ENCODE measurements at regions not wholly inside any gene's neighbourhood (a gene's known extent, or its start where the extent isn't known, plus 50 kb on each side); places are given as distances from the start of the nearest gene placed in this dataset.
"Not testable (repeated sequence)": the region's sequence is repeated elsewhere in the genome, so short reads cannot be mapped to it uniquely, and the experiment has no call there.

DNA sequence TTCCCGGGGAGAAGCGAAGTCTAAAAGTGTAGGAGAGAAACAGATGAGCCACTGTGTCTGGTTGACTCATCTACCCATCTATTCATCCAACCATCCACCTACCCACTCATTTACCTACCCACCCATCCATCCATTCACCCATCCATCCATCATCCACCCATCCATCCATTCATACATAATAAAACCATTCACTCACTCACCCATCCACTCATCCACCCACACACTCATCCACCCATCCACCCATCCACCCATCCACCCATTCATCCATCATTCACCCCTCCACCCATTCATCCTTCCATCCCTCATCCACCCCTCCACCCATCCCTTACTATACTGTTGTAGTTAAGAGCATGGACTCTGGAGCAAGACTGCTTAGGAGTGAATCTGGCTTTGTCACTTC lies 136.4 kb upstream of the ATP2B2 start:
- Mint-ChIP-seq H3K27me3 (peaks cover 22% of the 10 kb centered on the region), H3K27ac (no peak overlapping the region), H3K4me1 (no peaks in the 10 kb centered on the region), H3K4me3 (no peak overlapping the region), H3K36me3 (ENCODE audit: low read depth) (no peaks in the 10 kb centered on the region), H3K9me3 (peaks cover 6% of the 10 kb centered on the region)
- CTCF ChIA-PET, result no interaction called here
- POLR2A ChIA-PET, result no interaction called here
- no peak for DNase-seq

DNA sequence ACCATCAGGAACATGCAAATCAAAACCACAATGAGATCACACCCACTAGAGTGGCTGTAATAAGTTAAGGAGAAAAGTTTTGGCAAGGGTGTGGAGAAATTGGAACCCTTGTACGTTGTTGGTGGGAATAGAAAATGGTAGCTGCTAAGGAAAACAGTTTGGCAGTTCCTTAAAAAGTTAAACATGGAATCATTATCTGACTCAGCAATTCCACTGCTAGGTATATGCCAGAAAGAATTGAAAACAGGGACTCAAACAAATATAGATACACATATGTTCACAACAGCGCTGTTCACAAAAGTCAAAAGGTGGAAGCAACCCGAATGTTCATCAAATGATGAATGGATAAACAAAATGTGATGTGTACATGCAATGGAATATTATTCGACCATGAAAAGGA lies 138.8 kb upstream of the ATP2B2 start:
- ChIA-PET POLR2A (no interaction called here), CTCF (no interaction called here)
- Mint-ChIP-seq H3K27ac (no peak overlapping the region), H3K4me3 (no peak overlapping the region), H3K36me3 (ENCODE audit: low read depth) (no peaks in the 10 kb centered on the region), H3K27me3 (peaks cover 20% of the 10 kb centered on the region), H3K4me1 (no peaks in the 10 kb centered on the region), H3K9me3 (no peaks in the 10 kb centered on the region)
- DNase-seq, result no peak

DNA sequence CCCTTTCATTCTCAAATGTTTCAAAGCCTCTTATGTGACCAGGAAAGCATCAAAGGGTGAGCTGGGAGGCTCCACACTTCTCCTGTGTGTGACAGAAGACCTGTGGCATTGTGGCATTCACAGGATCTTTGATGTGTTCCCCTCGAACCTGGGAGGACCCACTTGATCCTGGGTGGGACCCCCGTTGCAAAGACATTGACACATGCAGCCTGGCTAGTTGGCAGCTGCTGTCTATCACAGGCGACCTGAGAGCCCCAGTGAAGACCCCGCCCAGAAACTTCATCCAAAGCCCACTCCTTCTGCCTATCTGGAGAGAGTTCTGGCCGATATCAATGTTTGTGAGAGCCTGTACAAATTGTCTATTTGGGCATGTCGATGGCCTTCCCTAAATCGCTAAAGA lies 140.4 kb upstream of the ATP2B2 start:
- ChIA-PET POLR2A (no interaction called here), CTCF (no interaction called here)
- Mint-ChIP-seq H3K27ac (no peak overlapping the region), H3K4me3 (no peak overlapping the region), H3K9me3 (no peaks in the 10 kb centered on the region), H3K27me3 (peaks cover 17% of the 10 kb centered on the region), H3K4me1 (no peaks in the 10 kb centered on the region), H3K36me3 (ENCODE audit: low read depth) (no peaks in the 10 kb centered on the region)
- no peak for DNase-seq

DNA sequence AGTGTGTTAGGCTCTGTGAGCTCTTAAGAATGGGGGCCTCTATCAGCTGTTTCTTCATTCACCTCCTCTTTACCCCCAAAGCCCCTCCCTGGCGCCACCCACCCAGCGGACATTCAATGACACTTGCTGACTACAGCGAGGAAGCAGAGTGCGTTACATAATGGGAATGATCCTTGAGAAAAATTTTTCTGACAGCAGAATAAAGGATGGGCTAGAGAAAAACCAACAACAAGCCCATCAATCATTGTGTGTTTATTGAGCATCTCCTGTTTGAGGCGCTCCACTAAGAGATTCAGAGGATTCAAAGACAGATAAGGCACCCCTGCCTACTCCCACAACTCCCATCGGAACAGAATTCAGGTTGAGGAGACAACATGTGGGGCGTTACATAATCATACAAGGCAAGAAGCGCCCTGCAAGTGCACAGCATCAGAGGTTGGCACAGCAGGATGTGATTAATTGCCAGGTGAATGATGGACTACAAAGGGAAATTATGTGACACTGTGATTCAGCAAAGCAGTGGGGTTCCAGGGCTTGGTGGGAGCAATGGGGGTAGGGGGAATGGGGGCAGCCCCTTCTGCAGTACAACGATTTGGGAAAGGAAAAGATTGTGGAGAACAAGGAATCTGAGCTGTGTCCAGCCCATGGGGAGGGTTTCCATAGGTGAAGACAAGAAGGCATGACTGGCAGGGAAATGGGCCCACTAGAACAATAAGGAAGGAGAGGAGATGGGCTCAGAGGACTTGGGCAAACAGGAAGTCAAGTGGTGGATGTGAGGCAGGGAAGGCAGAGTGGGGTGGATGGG lies 141.3 kb upstream of the ATP2B2 start:
- DNase-seq, result no peak
- peaks cover 13% of the 10 kb centered on the region for H3K27me3 Mint-ChIP-seq
- POLR2A ChIA-PET, result no interaction called here
- no peaks in the 10 kb centered on the region for H3K36me3 Mint-ChIP-seq (ENCODE audit: low read depth)
- no peak overlapping the region for H3K27ac Mint-ChIP-seq
- CTCF ChIA-PET, result no interaction called here
- H3K4me3 Mint-ChIP-seq, result no peak overlapping the region
- H3K9me3 Mint-ChIP-seq, result no peaks in the 10 kb centered on the region
- no peaks in the 10 kb centered on the region for H3K4me1 Mint-ChIP-seq

DNA sequence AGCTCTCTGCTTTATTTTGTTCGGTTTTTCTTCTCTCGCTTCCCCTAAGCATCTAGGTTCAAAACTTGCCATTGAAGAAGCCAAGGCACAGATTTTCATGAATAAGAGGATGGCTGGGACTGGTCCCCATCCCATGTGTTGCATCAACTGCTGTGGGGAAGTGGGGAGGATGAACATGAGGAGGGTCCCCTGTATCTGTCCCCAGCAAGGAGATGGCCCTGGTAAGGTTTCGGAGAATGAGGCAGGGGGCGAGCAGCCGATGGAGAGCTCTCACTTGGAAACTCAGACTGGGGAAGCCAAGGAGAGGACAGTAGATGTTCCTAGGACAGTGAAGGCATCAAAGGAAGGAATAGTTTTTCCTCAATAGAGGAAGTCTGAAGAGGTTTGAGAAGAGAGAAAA lies 142.0 kb upstream of the ATP2B2 start:
- Mint-ChIP-seq H3K36me3 (ENCODE audit: low read depth) (no peaks in the 10 kb centered on the region), H3K4me3 (no peak overlapping the region), H3K27me3 (peaks cover 12% of the 10 kb centered on the region), H3K9me3 (no peaks in the 10 kb centered on the region), H3K4me1 (no peaks in the 10 kb centered on the region), H3K27ac (no peak overlapping the region)
- ChIA-PET POLR2A (no interaction called here), CTCF (no interaction called here)
- DNase-seq, result no peak

DNA sequence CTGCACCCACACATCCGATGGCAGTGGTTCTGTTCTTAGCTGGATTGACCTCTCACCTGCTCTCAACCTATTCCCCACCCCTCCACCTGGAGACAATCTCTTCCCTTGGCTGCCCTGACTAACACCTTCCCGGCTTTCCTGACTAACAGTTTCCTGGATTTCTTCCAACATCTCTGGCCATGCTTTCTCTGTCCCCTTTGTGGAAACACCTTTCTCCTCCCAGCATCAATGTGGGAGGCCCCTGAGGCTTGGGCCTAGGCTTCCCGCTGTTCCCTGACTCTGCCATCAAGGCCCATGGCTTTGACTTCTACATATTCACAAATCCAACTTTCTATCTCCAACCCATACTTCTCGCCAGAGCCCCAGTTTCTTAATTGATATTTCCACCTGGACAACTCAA lies 142.8 kb upstream of the ATP2B2 start:
- Mint-ChIP-seq H3K9me3 (no peaks in the 10 kb centered on the region), H3K27me3 (peaks cover 12% of the 10 kb centered on the region), H3K27ac (no peak overlapping the region), H3K4me3 (no peak overlapping the region), H3K4me1 (no peaks in the 10 kb centered on the region), H3K36me3 (ENCODE audit: low read depth) (no peaks in the 10 kb centered on the region)
- POLR2A ChIA-PET, result no interaction called here
- CTCF ChIA-PET, result no interaction called here
- DNase-seq, result no peak

DNA sequence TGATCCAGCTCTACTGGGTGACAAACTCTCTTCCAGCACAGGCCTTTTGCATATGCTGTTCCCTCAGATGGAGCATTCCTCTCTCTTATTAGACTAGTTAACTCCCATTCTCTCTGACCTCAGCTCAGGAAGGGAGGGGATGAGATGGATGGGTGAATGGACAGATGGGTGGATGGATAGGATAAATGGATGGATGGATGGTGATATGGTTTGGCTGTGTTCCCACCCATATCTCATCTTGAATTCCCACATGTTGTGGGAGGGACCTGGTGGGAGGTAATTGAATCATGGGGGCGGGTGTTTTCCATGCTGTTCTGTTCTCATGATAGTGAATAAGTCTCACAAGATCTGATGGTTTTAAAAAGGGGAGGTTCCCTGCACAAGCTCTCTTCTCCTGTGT lies 144.1 kb upstream of the ATP2B2 start:
- POLR2A ChIA-PET; H3K4me3 Mint-ChIP-seq; H3K4me1 Mint-ChIP-seq; DNase-seq; H3K9me3 Mint-ChIP-seq; H3K27me3 Mint-ChIP-seq; CTCF ChIA-PET; H3K36me3 Mint-ChIP-seq (ENCODE audit: low read depth); H3K27ac Mint-ChIP-seq: not testable (repeated sequence)

DNA sequence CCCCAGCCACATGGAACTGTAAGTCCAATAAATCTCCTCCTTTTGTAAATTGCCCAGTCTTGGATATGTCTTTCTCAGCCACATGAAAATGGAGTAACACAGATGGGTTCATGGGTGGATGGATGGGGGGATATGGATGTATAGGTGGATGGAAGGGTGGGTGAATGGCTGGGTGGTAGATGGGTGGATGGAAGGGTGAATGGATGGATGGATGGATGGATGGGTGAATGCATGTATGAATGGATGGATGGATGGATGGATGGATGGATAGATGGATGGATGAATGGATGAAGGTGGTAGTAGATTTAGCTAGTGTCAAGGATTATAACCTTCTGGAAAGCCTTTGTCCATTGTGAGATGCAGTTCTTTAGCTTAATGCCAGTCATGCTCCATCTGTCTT lies 146.1 kb upstream of the ATP2B2 start:
- ChIA-PET POLR2A (no interaction called here), CTCF (no interaction called here)
- no peak overlapping the region for H3K27ac Mint-ChIP-seq

DNA sequence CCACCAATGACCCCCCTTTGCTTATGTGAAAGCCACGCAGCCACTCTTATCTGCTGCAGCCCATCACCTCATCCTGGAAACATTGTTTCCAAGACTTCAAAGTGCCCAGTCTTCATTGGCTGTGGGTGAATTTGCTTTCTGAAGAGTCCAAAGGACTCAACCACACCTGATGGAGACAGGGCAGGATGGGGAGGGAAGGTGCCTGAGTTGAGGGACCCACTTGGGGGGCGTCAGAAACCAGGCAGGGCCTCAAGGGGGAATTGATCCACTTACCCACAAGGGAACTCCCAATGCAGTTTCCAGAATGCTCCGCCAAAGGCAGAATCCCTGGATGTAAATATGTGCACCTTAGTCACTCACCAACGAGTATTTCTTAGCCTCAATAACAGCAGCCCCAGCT lies 147.9 kb upstream of the ATP2B2 start:
- H3K4me3 Mint-ChIP-seq, result no peak overlapping the region
- H3K36me3 Mint-ChIP-seq (ENCODE audit: low read depth), result no peaks in the 10 kb centered on the region
- H3K4me1 Mint-ChIP-seq, result no peaks in the 10 kb centered on the region
- no peak overlapping the region for H3K27ac Mint-ChIP-seq
- DNase-seq, result no peak
- ChIA-PET CTCF (interaction anchor here (1.4 kb wide), 1 partner anchor 11 kb away, joined by 3 read pairs; no protein-coding TSS in a partner anchor), POLR2A (no interaction called here)
- no peaks in the 10 kb centered on the region for H3K9me3 Mint-ChIP-seq
- peaks cover 15% of the 10 kb centered on the region for H3K27me3 Mint-ChIP-seq

More for the DNA sequence above, 146.1 kb upstream of the ATP2B2 start:
- no peaks in the 10 kb centered on the region for H3K9me3 Mint-ChIP-seq
- H3K4me1 Mint-ChIP-seq, result no peaks in the 10 kb centered on the region
- H3K27me3 Mint-ChIP-seq, result peaks cover 11% of the 10 kb centered on the region
- DNase-seq, result no peak
- no peaks in the 10 kb centered on the region for H3K36me3 Mint-ChIP-seq (ENCODE audit: low read depth)
- H3K4me3 Mint-ChIP-seq, result no peak overlapping the region

DNA sequence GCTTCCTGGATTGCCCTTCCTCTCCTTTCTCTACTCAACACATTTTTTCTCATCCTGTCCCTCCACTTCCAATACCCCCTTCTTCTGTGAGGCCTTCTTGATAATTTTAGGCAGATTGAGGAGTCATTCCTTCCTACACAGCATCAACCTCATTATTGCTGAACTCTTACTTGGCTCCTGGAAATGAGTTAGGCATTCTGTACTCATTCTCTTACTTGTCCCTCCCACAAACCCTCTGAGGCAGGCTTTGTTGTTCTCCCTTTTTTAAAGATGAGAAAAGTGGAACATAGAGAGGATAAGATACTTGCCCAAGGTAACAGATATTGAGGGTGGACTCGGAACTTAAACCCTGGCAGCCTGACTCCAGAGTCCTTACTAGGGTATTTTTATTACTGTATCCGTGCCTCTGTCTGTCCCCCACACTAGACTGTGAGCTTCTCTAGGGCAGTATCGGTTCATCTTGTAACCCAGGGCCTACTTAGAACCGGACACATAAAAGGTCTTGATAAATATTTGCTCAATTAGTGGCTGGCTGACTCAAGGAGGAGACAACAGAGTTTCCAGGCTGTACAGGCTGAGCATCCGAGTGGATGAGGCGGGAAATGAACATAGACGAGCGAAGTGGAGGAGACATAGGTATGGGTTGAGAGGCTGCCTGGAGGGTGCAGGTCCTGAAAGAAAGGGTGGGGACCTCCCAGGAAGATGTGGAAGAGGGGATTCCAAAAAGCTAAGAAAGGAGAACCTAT lies 148.7 kb upstream of the ATP2B2 start:
- Mint-ChIP-seq H3K27ac (no peak overlapping the region), H3K27me3 (peaks cover 17% of the 10 kb centered on the region), H3K4me1 (no peaks in the 10 kb centered on the region), H3K9me3 (no peaks in the 10 kb centered on the region), H3K4me3 (no peak overlapping the region), H3K36me3 (ENCODE audit: low read depth) (no peaks in the 10 kb centered on the region)
- ChIA-PET CTCF (no interaction called here), POLR2A (no interaction called here)
- DNase-seq, result no peak

DNA sequence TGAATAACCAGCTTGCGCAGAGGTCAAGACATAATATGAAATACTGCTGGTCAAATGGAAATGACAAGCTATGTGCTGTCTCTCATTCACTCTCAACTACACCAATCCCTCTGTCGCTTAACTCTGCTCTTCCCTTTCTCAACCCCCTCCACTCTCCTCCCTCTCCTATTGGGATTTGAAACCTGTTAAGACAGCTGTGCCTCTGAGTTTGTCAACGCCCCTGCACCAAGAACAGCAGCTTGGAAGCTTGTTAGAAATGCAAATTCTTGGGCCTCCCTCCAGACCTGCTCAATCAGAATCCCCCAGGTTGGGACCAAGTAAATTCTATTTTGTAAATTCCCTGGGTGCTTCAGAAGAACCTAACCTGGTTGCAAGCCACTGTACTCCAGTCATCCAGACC lies 149.7 kb upstream of the ATP2B2 start:
- no peak for DNase-seq
- Mint-ChIP-seq H3K27me3 (peaks cover 24% of the 10 kb centered on the region), H3K4me1 (no peaks in the 10 kb centered on the region), H3K9me3 (no peaks in the 10 kb centered on the region), H3K27ac (no peak overlapping the region), H3K36me3 (ENCODE audit: low read depth) (no peaks in the 10 kb centered on the region), H3K4me3 (no peak overlapping the region)
- ChIA-PET CTCF (no interaction called here), POLR2A (no interaction called here)

DNA sequence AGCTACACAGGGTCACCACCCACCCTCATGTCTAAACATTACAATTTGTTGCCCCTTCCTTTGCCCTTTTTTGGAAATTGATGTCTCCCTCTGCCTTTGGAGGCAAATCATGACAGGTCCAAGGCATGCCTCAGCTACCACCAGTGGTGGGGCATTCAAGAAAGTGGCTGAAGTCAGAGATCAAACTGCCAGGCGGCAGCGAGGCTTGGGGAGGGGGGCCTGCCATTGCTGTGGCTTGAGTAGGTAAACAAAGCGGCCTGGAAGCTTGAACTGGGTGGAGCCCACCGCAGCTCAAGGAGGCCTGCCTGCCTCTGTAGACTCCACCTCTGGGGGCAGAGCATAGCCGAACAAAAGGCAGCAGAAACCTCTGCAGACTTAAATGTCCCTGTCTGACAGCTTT lies 152.0 kb upstream of the ATP2B2 start:
- H3K27ac Mint-ChIP-seq; DNase-seq; CTCF ChIA-PET; H3K36me3 Mint-ChIP-seq (ENCODE audit: low read depth); H3K4me1 Mint-ChIP-seq; H3K4me3 Mint-ChIP-seq; H3K9me3 Mint-ChIP-seq; POLR2A ChIA-PET: not testable (repeated sequence)
- H3K27me3 Mint-ChIP-seq, result peaks cover 26% of the 10 kb centered on the region

DNA sequence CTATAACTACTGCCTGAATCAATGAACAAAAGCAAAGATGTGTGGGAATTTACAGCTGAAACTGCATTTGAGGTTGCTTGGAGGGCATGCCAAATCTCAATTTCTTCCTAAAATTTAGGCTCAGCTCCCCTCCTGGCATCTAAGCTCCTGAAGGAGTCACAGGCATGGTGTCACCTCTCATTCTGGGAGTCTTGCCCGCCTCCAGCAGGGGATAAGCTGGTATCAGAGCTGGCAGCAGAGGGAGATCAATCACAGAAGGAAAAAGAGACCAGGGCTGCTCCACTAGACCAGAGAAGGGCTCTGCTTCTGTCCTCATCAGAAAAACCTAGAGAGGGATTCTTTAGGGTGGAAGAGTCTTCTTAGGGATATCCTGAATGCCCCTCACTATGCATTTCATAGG lies 150.4 kb upstream of the SLC6A11 start:
- Mint-ChIP-seq H3K4me1 (peaks cover 8% of the 10 kb centered on the region), H3K9me3 (no peaks in the 10 kb centered on the region), H3K4me3 (no peak overlapping the region), H3K27ac (no peak overlapping the region), H3K36me3 (ENCODE audit: low read depth) (no peaks in the 10 kb centered on the region), H3K27me3 (peaks cover 18% of the 10 kb centered on the region)
- no peak for DNase-seq
- CTCF ChIA-PET, result no interaction called here
- POLR2A ChIA-PET, result no interaction called here

DNA sequence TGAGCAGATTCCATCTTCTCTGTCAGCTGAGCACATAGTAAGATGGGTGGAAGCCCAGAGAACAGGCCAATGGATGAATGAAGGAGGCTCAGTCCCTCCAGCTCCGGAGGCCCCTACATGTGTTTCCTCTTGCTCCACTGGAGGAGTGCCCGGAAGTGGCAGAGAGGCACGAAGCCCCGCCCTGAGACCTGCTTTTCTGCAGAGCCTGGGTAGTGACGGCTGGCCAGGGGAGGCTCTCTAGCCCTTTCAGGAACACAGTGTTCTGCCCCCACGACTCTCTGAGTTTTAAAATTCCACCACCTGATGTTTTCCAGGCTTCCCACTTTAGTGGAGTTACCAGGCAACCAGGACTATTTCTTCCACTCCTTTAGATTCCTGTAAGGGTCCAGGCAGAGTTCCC lies 149.4 kb upstream of the SLC6A11 start:
- Mint-ChIP-seq H3K27me3 (peaks cover 16% of the 10 kb centered on the region), H3K4me1 (peaks cover 8% of the 10 kb centered on the region), H3K9me3 (no peaks in the 10 kb centered on the region), H3K27ac (no peak overlapping the region), H3K4me3 (no peak overlapping the region), H3K36me3 (ENCODE audit: low read depth) (no peaks in the 10 kb centered on the region)
- ChIA-PET CTCF (no interaction called here), POLR2A (interaction anchor here (0.6 kb wide), 1 partner anchor 98 kb away, joined by 3 read pairs; no protein-coding TSS in a partner anchor)
- no peak for DNase-seq

Measured in activated CD4-positive, alpha-beta T cell treated with anti-CD3 and anti-CD28 coated beads, Interleukin-2, amount 10 ng/mL, durations not matched to agents 7 days and 5 days (primary cell).